SW480 (cell line): ENCODE measurements at regions not wholly inside any gene's neighbourhood (a gene's known extent, or its start where the extent isn't known, plus 50 kb on each side); places are given as distances from the start of the nearest gene placed in this dataset.

Experiments
- DNase-seq: peaks from one replicate; pipeline ENCODE4 v3.0.0-alpha.2; 2016; ENCODE audit warnings: low spot score

DNA sequence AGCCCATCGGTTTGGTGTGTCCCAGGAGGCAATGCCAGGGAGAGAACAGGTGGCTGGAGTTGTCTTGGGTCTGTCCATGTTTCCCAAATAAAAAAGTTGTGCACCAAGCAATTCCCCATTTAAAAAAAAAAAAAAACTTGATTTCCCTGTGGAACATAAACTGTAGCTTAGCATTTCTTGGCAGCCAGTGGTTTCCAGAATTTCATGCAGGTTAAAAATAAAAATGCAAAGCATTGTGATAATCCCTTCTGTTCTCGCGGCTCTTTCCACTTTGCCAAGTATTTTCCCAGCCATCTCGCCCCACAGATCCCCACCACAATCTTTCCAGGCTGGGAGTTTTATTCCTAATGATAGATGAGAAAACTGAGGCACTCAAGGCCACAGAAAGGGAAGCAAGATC, 51.4 kb upstream of the MSX1 start:
- no peak for DNase-seq

DNA sequence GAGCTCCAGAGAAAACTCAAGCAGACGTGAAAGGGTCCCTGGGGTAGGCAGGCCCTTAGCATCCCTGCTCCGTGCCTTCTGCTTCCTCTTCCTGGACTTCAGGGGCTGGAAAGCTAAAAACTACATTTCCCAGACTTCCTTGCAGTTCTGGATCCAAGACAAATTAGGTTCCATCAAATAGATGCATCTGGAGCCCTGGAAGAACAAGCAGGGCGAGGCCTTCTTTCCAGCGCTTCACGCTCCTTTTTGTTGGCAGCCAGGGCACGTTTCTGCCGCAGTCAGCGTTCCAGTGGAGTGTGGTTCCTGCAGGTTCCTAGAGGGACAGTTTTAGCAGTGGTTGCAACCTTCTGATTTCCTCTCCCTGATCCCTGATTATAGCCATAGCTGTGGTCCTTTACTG, 53.6 kb upstream of the MSX1 start:
- DNase-seq: no peak

GRCh38 chr4:4803912-4804296, 55.6 kb upstream of the MSX1 start:
- no peak for DNase-seq

- no peak for DNase-seq
Measured at GRCh38 chr4:4803216-4803911, 56.1 kb upstream of the MSX1 start.

DNA sequence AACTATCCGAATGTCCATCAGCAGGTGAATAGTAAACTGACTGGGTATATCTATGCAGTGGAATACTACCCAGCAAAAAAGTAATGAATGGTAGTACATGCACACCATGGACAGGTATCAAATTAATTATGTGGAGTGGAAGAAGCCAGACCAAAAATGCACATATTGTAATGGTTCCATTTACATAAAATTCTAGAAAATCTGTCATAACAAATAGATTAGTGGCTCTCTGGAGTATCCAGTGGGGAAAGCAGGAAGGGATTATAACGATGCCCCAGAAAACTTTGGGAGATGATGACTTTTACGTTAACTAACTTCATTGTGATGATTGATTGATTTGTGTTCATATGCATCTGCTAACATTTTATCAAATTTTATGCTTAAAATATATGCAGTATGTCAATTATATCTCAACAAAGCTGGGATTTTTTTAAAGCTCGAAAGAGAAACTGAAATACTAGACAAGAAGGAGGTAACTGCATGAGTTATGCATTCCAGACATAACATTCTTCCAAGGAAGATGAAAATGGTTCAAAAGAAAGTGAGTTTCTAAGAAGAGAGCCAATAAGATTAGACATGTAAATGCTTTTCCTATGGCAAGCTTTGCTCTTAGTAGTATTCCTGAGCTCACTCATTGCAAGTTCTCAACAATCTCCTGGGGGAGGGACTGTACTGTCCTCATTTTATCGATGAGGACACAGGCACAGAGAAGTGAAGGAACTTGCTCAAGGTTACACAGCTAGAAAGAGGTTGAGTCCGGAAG, 58.6 kb upstream of the MSX1 start:
- no peak for DNase-seq

GRCh38 chr4:4794421-4794820, 65.0 kb upstream of the MSX1 start:
- DNase-seq: no peak

DNA sequence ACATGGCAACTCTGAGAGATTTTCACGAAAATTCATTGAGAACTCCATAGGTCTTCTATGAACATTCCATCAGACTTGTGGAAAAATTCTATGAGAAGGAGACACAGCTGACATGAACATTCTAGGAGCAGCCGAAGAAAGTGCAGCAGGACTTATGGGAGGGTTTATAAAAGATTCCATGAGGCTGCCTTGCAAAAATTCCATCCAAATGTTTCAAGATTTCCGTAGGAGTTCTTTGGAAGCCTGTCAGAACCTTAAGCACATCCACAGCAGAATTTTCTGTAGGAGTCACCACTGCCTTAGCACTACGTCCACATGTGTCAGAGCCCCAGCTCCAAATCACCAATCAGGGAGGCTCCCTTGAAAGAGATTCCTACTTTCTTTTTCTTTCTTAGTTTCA, 67.0 kb upstream of the MSX1 start:
- no peak for DNase-seq

DNA sequence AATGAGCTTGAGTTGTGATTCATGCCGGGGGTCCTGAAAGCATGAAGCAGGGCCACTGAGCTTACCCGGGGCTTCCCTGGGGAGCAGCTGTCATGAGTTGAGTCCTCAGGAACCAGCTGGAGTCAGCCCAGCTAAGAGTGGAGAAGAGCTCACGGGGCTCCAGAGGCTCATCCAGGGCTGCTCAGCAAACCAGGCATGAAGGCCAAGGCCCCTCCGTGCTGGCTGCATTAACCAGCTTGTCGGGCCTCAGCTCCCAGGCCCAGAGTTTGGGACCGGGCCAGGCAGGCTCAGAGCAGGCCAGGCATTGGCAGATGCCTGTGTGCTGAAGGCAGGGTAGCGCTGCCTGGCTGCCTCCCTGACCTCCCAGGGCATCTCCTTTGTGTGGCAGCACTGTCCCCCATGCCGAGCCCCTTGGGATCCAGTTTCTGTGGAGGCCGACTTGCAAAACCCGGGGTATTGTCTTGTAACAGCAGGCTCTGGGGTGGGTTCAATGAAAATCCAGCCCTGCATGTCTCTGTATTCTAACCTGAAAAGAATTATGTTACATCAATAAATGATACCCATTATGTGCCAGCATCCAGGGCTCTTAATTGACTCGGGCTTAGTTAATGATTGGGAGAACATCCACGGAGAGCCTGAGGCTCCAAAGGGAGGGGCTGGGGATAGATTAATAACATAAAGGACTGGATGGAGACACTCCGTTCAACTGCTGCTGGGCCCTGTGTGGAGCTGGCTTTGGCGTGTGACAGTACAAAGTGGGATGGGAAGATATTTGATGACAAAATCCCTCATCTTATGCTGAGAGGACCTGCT, 68.0 kb upstream of the MSX1 start:
- DNase-seq: no peak

DNA sequence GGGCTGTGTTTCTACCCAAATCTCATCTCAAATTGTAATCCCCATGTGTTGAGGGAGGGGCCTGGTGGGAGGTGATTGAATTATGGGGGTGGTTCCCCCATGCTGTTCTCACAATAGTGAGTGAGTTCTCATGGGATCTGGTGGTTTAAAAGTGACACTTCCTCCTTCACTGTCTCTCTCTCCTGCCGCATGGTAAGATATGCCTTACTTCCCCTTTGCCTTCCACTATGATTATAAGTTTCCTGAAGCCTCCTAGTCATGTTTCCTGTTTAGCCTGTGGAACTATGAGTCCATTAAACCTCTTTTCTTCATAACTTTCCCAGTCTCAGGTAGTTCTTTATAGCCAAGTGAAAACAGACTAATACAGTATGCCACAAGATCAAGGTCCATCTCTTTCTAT, 70.0 kb upstream of the MSX1 start:
- DNase-seq: no peak

DNA sequence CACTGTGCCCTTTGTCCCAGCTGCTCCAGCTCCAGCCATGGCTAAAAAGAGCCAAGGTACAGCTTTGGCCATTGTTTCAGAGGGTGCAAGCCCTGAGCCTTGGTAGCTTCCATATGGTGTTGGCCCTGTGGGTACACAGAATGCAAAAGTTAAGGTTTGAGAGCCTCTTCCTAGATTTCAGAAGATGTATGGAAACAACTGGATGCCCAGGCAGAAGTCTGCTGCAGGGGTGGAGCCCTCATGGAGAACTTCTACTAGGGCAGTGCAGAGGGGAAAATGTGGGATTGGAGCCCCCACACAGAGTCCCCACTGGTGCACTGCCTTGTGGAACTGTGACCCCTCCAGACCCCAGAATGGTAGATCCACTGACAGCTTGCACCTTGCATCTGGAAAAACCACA, 70.9 kb upstream of the MSX1 start:
- DNase-seq: no peak

DNA sequence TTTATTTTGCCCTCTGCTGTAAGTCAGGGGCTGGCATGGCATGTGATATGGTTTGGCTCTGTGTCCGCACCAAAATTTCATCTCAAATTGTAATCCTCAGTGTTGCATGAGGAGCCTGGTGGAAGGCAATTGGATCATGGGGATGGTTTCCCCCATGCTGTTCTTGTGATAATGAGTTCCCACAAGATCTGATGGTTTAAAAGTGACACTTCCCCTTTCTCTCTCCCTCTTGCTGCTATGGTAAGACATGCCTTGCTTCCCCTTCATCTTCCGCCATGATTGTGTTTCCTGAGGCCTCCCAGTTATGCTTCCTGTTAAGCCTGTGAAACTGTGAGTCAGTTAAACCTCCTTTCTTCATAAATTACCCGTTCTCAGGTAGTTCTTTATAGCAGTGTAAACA, 72.0 kb upstream of the MSX1 start:
- DNase-seq: no peak

DNA sequence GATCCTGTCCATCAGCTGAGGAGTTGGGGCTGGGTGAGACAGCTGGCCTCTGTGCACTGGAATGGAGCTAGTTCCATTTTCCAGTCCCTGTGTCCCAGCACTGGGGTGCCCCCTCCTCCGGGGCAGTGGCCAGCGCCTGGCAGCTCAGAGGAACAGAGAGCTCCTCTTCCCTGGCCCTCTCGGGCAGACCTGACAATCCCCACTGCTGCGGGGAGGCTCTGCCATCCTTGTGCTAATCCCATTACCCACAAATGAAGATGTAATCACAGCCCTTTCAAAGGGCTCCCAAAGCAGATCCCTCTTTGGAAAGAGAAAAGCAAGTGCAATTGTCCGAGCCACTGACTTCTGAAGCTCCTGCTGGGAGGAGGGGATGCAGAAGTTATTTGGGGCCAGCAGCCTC, 75.1 kb upstream of the MSX1 start:
- no peak for DNase-seq

DNA sequence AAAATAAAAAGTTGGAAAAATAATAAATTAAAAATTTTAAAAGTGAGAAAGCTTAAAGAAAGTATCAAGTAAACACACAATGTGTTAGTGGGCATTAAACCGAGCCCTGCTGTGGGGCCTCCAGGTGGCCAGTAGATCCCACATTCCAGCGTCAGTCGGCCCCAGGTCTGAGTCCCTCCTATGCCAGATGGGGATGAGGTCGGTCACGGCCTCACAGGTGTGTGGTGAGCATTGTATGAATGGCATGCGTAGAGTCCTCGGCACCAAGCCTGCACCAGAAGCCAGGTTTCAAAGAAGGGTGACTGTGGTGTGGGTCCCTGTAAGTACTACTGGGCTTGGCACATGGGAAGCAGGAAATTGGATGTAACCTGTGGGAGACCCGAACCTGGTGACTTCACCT, 75.6 kb upstream of the MSX1 start:
- DNase-seq: no peak

DNA sequence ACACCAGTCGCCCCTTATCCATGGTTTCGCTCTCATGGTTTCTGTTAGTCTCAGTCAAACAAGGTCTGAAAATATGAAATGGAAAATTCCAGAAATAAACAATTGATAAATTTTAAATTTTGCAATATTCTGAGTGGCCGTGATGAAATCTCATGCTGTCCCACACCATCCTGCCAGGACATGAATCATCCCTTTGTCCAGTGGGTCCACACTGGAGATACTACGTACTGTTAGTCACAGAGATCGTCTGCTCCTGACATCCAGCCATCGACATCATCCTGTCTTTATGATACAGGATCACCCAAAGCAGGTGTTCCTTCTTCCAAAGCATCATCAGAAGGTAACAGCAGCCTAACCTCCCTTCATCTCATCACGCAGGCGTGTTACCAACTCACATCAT, 76.5 kb upstream of the MSX1 start:
- DNase-seq: no peak

- DNase-seq: no peak
Measured at GRCh38 chr4:4781936-4782707, 77.3 kb upstream of the MSX1 start.

DNA sequence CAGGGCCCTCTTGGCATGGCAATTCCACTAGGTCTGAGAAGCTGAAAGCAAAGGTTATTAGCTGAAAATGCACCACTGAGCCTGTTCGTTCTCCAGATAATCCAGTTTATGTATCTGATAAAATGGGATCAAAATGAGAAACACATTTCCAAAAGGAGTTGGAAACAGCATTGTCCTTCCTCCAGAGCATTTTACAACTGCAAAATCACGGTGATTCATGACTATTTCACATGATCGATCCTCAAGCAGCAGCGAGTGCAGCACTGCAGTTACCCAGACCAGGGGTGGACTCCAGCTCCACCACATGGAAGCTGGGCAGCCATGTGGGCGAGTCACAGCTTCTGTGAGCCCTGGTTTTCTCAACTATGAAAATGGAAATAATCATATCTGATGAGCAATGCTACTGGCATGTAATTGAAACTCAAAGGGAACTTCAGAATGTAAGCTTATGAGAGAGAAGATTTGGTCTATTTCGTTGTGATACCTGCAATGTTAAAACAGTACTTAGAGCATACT, 78.7 kb upstream of the MSX1 start:
- DNase-seq: peak; percentile 33

DNA sequence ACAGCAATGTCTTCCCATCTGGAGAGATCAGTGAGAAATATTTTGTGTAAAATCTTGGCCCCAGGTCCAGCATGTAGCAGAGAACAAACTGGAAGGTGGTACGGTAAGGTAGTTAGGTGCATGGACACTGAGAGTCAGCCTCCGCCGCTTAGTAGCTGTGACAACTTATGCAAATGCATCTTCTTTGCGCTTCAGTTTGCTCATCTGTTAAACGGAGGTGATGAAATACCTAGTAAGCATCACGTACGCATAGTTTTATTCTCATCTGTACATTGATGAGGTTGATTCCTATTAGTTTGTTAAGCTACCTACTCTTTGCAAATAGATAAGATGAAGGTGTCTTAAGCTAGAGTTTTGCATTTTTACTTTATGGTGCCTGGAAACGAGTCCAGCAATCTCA, 80.0 kb upstream of the MSX1 start:
- no peak for DNase-seq

DNA sequence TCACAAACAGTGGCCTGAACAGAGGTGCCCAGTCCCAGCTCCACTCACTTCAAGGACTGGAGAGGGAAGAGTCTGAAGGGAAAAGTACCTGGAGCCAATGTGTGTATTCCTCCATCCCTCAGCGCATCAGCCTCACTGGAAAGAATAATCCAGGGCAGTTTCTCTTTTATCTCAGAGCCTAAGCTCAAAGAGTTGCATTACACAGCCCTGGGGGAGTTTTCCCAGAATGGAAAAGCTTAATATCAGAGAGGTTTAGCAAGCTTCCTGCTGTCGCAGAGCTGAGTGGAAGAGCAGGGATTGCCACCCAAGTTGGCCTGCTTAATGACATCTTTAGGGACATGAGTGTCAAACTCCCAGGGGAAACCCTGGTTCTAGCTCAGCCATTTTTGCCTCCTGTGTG, 80.4 kb upstream of the MSX1 start:
- DNase-seq: no peak

DNA sequence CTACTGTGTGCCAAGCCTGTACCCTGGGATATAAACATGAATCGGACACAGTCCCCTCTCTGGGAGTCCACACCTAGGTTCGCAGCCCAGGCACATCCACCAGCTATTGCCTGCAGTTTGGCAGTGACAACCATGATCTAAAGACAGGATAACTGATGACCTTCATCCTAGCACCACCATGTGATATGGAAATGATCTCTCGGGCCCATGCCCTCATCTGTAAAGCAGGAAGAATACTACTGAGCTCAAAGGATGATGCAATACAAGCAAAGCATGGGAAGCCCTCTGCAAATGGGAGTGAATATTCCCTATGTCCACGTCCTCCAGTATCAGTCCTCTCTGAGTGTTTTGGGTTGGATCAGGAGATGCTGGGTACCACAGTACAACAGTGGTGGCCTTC, 80.9 kb upstream of the MSX1 start:
- DNase-seq: peak; percentile 23

DNA sequence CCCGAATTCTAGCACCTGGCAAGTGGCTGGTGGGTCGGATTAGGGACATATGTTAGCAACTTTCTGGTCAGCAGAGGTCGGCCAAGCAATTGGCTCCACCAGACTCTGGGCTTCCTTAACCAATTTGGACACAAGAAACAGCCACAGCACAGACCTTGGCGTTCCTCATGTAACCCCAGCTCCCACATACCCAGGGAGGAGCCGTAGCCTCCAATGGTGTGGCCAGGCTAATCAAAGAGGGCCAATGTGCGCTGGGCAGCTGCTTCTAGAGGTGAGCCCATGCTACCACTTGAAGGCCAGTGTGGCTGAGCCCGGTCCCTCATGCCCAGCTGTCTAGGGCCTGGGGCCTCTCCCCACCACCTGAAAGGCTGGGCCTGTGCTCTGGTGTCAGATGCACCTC, 82.5 kb upstream of the MSX1 start:
- no peak for DNase-seq

DNA sequence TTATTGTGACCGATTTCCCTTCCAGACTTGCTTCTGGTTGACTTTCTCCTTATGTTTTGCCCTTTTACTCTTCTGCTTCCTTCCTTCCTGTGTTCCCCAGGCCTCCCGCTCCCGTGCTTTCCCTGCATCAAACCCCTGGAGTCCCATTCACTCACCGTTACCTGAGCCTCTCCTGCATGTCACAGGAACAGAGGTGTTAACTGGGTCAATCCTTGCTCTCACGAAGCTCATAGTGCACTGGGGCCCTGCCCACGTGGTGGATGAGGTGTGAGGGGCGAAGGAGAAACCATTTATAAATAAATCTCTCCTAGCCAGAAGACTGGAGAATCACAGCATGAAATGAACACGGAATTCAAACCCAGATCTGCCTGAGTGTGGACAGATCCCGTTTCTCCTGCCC, 83.1 kb upstream of the MSX1 start:
- DNase-seq: no peak

- DNase-seq: no peak
Measured at GRCh38 chr4:4775493-4776004, 83.9 kb upstream of the MSX1 start.
